ENCODE measurements at regions not wholly inside any gene's neighbourhood (a gene's known extent, or its start where the extent isn't known, plus 50 kb on each side); places are given as distances from the start of the nearest gene placed in this dataset.
"Not testable (repeated sequence)": the region's sequence is repeated elsewhere in the genome, so short reads cannot be mapped to it uniquely, and the experiment has no call there.

GRCh38 chr5:109630093-109630492, 59.6 kb upstream of the MAN2A1 start:
- DNase-seq = no peak

DNA sequence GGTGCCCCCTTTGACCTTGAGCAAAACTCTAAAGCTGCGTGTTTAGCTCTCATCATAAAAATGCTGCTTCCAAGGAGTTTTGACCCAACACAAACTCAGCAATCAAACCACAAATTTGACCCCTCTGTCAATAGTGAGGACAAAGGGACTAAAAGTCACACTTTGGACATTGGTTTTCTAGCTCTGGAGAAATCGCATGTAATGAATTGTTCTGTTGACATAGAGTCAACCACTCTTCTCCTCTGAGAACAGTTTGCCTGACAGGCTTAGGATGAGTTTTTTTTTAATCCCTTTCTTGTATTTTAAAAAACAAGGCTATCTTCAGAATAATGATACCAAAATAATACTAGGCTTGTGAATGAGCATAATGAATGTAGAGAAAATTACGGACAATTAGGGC, 61.1 kb upstream of the MAN2A1 start:
- no peak for DNase-seq

- DNase-seq = not testable (repeated sequence)
These were observed 68.5 kb upstream of the MAN2A1 start for GRCh38 chr5:109621266-109621665.

DNA sequence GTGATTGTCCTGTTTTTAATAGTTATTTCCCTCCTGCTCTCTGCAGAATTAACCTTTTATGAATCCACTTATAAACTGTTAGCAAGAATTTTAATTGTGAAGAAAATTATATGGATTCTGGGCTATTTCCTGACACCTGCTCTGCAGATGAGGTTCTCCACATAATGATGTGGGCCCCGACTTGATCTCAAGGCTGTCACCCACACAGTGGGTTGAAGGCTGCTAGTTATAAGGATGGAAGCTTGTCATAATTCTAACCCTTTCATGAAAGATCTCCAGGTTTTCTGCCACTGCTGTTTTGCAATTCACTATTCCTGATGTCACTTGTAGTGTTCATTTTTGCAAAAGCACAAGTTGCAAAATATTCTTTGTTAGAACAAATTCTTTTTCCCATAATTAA, 69.1 kb upstream of the MAN2A1 start:
- no peak for DNase-seq

- no peak for DNase-seq
These were observed 70.1 kb upstream of the MAN2A1 start for GRCh38 chr5:109619606-109620005.

DNA sequence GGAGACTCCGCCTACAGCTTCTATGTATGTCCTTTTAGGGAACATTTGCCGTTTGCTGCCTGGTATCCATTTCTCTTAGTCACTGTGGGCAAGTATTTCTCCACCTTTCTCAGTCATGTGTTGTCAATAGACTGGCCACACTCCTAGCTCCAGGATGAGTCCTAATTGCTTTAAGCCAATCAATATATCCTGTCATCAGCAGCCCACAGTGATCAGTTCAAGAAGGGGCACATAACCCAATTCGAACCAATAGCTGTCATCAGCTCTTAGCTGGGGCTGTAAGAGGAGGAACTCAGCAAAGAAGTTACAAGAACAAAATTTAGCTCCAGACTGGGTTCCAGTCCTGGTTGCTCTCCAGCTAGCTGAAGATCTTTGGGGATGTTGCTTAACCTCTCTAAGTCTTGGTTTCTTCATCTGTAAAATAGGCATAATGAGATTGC, 70.7 kb upstream of the MAN2A1 start:
- DNase-seq = no peak

DNA sequence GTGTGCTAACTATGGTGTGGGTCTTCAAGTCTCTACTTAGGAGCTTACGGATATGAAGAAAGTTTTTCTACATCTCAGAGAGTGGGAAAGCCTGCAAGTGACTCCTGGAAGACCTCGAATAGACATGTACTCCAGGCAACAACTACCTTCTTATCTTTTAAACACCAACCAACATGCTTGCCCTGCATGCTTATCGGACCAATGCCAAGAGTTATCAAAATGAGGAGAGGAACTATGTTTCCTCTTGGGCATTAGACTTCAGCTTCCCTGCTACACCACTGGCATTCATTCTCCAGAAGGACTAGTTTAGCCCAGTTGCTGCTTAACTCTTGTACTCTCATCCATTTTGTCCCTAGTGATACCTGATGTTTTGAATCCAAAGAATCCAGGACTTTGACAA, 74.7 kb upstream of the MAN2A1 start:
- DNase-seq = no peak

DNA sequence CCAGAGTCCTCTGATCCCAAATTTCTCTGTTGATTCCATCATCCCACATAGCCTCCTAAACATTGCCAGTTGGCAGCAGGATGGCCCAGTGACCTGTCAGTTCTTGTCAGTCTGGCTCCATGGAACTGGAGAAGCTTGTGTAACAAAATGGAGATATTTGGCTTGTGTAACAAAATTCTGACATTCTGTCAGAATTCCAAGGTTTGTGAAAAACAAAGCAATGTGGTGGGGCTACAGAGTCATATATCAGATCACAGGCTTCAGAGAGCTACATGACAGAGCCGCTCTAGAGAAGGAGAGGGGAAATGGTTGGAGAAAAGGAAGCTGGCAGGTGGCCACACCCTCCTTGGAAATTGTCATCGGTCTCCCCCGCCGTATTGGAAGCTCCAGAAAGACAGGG, 75.4 kb upstream of the MAN2A1 start:
- DNase-seq = no peak

DNA sequence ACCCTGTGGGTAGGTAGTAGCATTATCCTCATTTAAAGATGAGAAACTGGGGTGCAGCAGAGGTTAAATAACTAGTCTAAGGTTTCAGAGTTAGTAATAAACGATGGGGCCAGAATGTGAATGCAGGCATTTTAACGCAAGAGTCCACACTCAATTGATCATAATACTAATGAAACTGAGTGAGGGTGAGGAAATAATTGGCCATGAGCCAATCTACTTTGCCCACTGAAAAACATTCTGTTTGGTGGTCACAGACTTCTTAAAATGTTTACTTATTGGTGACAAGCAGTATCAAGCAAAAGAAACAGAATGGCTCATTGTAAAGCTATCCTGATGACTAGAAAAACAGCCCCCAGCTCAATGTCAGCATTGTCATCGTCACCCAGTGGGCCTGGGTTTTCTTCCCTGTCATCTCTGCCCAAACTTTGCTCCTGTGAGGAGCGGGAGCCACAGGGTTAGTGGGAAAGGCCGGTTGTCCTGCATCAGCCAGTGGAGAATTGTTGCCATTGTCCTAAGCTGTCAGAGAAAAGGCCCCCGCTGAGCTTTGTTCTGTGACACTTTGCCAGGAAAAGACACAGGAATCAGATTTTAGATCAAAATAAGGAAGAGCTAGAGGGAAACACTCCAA, 77.3 kb upstream of the MAN2A1 start:
- no peak for DNase-seq

- DNase-seq = no peak
These were observed 78.2 kb upstream of the MAN2A1 start for GRCh38 chr5:109611505-109611904.

GRCh38 chr5:109611061-109611460, 78.7 kb upstream of the MAN2A1 start:
- no peak for DNase-seq

DNA sequence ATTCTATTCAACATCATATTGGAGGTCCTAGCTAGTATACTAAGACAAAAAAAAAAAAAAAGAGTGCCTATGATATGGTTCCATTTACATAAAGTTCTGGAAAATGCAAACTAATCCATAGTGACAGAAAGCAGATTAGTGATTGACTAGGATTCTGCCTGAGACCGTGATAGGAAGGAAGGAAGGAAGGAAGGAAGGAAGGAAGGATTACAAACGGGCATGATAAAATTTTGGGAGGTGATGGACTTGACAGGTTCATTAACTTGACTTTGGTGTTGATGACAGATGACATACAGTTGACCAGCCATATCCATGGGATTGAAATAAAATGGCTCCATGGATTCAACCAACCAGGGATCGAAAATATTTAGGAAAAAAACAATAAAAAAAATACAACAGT, 79.1 kb upstream of the MAN2A1 start:
- DNase-seq = no peak

GRCh38 chr5:109605207-109605730, 84.5 kb upstream of the MAN2A1 start:
- no peak for DNase-seq

DNA sequence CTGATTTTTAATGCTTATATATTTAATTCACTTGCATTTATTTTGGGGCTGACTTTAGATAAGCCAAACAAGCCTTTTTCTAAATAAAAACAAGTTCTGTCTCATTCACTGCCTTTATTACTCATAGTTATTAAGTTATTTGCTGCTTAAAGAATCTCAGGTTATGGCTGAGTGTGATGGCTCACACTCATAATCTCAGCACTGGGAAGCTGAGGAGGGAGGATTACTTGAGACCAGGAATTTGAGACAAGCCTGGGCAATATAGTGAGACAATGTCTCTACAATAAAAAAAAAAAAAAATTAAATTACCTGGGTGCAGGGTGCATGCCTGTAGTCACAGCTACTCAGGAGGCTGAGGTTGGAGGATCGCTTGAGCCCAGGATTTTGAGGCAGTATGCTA, 85.0 kb upstream of the MAN2A1 start:
- DNase-seq = no peak

DNA sequence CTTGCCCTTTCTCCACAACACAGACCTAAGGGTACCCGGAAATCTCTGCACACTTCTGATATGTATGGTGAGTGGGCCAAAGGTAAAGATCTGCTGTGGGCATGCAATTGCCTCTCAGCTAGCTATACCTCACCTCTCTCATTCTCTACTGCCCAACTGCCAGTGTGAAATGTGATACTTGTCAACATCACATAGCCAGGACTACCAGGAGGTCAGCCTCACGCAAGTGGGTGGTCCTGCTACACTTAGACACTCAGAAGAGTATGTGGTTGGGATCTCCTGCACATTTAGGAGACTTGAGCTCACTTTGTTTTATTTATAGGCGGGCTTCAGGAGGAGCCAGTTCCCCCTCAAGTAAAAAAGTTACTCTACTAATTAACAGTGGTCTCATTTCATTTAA, 88.0 kb upstream of the MAN2A1 start:
- DNase-seq = no peak

DNA sequence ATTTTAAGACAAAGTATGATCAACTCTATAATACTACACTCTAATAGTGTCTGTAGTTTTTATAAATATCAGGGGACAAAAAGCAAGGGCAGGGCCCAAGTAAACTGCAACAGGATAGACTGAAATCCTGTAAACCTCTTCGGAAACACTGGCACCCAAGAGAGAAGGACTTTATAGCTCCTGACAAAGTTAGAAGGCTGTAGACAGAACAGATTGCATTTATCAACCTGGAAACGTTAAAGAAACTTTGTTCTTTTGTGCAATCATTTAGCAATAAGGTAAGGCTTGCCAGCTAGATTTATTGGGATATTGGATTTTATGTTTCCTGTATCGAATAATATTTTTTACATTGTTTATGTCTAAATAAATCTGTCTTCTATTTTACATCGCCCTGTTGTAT, 91.8 kb upstream of the MAN2A1 start:
- no peak for DNase-seq

GRCh38 chr5:109594217-109594616, 95.5 kb upstream of the MAN2A1 start:
- DNase-seq = no peak

GRCh38 chr5:109590799-109591198, 98.9 kb upstream of the MAN2A1 start:
- no peak for DNase-seq

DNA sequence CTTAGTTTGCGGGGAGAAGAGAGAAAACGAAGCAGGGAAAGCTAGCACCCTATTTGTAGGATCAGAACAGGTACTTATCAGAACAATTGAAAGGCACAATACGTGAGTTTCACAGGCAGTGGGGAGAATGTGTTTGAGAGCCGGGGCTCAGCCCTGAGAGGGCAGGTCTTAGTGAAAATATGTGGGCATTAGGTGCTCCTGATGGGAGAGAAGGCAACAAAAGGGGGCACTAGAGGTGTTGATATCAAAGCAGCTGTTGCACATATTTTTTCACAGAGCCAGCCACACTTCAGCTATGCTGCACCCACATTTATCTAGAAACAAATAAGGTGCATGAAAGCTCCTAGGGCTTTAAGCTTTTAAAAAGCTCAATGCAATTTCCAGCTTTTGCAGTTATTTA, 99.7 kb upstream of the MAN2A1 start:
- DNase-seq = no peak

DNA sequence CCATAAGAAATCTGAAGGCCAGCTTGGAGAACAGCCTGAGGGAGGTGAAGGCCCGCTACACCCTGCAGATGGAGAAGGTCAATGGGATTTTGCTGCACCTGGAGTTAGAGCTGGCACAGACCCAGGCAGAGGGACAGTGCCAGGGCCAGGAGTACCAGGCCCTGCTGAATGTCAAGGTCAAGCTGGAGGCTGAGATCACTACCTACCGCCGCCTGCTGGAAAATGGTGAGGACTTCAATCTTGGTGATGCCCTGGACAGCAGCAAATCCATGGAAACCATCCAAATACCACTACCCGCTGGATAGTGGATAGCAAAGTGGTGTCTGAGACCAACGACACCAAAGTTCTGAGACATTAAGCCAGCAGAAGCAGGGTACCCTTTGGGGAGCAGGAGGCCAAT, 100.5 kb upstream of the MAN2A1 start:
- no peak for DNase-seq

DNA sequence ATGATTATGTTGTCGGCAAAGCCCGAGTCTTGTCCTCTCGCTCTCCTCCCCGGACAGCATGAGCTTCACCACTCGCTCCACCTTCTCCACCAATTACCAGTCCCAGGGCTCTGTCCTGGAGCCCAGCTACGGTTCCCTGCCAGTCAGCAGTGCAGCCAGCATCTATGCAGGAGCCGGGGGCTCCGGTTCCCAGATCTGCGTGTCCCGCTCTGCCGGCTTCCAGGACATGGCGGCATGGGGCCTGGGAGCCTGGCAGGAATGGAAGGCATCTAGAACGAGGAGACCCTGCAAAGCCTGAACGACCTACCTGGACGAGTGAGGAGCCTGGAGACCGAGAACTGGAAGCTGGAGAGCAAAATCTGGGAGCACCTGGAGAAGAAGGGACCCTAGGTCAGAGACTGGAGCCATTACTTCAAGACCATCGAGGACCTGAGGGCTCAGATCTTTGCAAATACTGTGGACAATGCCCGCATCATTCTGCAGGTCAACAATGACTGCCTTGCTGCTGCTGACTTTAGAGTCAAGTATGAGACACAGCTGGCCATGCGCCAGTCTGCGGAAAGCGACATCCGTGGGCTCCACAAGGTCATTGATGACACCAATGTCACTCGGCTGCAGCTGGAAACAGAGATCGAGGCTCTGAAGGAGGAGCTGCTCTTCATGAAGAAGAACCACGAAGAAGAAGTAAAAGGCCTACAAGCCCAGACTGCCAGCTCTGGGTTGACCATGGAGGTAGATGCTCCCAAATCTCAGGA, 101.3 kb upstream of the MAN2A1 start:
- no peak for DNase-seq

DNA sequence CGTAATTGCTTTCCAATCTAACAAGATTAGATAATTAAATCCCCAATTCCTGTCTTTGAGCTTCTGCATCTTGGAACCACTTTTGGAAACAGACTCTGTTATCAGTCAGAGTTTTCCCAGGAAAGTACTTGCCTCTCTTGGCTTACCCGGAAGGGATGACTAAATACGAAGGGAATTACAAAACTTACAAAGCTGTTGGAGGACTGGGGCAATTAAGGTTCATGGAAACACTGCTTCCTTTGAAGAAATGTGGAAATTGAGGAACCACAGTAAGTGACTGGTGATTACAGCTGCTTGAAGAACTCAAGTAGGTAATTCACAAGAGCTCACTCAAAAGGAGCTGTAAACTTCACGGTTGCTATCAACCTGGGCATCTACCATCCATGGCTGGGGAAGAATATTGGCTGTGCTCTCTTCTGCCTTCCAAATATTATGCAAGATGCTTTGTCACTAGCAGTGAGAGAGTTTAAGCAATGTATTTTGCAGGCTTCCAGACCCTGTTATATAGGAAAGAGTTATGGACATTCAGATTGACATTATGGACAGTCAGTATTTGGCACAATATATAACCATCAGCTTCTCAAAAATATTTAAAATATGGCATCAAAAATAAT, 104.6 kb upstream of the MAN2A1 start:
- DNase-seq = no peak

DNA sequence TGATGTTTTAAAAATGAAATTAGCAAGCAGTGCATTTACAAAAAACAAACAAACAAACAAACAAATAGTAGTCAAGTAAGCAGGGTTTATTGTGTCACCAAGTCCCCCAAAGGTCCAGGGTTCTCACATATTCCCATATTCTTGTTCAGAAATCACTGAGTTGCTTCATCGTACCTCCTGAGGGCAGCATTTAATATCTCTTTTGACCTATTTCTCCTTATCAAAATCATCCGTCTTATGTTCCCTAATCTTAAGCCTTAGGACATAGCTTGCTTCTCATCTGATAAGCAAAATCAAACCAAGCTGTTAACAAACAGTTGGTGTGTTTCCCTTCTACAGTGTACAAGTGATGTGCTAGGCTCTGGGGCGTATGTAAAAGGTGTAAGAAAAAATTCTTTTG, 109.5 kb upstream of the MAN2A1 start:
- DNase-seq = no peak

- no peak for DNase-seq
These were observed 114.2 kb upstream of the MAN2A1 start for GRCh38 chr5:109575506-109575905.
